Activated T-cell treated with anti-CD3 and anti-CD28 coated beads for 4 hours (primary cell): ENCODE measurements at regions not wholly inside any gene's neighbourhood (a gene's known extent, or its start where the extent isn't known, plus 50 kb on each side); places are given as distances from the start of the nearest gene placed in this dataset.

Experiments
- DNase-seq: peaks from one replicate; pipeline ENCODE4 v3.0.0-alpha.2; 2020

DNA sequence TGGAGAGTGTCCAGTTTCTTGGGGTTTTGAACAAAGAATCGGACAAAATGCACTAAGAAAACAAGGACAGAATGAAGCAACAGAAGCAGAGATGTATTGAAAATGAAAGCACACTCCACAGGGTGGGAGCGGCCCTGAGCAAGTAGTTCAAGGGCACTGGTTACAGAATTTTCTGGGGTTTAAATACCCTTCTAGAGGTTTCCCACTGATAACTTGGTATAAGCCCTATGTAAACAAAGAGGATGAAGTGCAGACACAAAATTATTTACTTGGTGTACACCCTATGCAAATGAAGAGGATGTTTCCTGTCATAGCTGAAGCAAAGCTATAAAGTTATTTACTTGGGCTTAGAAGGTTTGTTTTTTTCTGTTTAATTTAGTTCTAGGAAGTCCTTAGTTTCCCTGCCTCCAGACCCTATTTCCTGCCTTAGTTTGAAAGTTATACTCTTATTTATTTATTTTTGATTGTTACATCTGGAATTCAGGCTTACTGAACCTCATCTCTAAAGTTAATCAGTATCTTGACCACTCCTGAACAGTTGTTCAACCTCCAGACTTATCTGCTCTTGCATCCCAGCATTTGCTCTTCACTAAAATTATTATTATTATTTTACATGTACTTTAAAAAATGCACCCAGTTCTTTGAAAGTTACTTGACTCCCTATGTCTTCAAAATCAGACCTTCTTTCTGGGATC, 193.5 kb downstream of the SPP2 start:
- DNase-seq: no peak

DNA sequence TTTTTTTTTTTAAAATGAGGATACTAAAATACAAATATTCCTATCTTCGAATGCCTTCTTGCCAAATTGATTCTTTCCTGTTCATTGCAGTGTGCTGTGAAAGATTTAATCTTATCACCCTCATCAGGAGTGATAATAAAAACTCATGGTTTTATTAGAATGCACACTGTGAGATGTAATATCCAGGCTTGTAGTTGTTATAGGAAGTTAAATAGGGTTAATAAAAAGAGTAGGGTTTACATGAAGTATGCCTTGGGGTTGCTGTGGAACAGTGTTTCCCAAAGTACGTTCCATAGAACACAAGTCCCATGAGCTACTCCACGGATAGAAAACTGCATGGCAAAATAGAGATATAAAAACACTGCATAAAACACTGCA, 191.9 kb downstream of the SPP2 start:
- no peak for DNase-seq

DNA sequence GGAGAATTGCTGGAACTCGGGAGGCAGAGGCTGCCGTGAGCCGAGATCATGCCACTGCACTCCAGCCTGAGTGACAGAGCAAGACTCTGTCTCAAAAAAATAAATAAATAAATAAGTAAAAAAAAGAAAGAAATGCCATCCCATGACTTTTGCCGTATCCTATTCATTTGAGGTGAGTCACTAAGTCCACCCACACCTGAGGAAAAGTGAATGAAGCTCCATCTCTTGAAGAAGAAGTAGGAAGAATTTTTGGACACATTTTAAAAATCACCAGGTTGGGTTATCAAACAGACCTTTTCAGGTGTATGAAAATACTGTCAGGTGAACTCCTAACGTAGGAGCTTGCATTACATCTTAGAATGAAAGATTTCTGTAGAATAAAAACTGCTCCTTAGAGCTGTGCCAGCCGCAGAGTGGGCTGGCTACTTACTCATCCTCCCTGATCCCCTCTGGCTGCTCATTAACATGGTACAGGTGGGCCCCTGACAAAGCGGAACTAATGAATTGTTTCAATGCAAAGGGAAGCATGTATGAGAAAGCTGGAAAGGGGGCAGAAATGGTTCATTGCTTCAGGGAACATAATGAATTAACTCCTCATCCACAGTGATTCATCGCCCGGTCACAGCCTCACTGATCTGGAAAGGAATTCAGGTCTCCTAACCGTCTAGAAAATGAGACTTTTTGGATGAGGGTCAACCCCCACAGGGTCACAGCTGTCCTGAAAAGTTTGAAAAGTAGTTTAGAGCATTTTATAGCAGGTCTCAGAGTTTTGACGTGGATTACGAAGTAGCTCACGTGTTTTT, 191.4 kb downstream of the SPP2 start:
- DNase-seq: no peak

DNA sequence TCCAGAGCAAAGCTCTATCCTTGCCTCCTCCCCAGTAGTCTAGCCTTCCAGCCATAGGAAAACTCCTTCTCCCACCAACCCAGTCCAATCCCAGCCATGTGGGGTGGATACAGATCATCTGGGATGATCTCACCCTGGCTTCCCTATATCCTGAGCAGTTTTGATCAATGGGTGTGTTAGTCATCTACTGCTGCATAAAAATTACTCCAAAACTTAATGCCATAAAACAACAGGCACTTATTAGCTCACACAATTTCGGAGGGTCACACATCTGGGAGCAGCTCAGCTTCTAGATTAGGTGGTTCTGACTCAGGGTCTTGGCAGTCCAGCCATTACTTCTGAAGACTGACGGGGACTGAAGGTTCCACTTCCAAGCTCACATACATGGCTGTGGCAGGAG, 190.4 kb downstream of the SPP2 start:
- DNase-seq: no peak

DNA sequence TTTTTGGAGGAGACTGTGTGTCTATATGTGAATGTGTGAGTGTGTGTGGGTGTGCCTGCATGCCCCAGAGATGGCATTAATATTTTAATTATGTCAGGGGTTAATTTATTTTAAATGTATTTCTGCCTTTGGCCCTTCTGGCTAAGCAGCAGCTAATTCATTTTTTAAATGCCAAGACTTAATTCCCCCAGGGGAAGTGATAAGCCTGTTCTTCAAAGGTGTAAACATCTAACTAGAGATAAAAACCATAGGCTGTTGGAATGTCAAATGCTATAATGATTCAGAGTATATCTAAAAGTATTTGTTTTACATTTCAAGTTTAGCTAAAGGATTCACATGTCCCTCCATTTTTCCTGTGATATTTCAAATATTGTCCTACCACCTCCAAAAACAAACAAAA, 184.7 kb downstream of the SPP2 start:
- DNase-seq: no peak

DNA sequence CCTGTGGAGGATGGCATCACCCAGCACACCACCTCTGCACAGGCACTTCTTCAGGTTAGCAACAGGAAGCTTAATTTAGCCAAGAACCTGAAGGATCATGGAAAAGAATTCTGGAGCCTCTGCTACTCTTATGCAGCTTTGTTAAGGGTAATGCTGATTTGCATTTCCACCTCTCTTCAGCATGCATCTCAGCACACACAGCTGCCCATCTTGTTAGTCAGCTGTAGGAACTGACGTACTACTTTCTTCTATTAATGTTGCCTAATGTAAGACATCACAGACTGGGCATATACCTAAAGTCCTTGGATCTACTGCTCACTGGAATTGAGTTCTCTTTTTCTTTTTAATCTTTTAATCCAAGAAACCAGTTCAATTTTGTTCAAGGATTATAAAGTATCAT, 181.0 kb downstream of the SPP2 start:
- DNase-seq: no peak

DNA sequence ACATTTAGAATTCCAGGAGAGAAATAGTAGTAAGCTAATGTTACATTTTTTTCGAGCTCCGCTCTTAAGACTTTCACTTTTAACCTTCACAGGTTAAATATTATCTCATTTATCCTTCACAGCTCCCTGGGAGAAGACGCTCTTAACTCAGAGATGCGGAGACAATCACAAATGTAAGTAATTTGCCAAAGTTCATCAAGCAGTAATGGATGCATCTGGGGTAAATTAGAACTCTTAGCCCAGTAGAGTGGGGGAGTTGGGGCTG, 168.5 kb downstream of the SPP2 start:
- no peak for DNase-seq

DNA sequence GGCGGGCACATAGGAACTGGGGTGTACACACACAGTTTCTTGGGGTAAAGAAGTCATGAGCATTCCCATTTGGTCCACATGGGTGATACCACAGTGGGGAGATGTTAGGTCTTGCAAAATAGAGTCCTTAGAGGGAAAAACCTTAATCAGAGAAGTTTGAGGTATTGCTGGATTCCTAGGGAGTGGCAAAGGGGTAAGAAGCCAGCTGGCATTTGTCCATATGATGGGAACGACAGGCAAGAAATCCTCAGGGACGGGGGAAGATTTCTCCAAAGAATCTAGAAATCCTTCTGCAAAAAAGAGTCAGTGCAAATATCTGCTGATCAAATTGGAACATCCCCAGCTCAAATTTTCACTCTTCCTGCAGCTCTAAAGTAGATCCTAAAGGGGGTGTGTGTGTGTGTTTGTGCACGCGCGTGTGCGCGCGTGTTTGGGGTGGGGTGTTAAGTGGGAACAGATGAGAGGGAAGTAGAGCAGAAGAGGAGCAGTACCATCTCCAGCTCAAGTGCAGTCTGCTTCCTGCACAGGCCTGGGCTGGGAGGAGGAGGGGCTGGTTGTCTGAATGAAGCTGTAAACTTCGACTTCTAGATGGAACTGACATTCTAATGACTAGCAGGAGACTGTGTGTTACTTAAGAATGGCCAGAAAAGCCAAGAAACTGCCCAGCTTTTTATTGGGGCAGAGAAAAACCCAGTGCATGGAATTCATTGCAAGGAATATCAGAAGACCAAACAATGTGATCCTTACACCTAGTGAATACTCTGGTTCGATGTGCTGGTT, 168.0 kb downstream of the SPP2 start:
- no peak for DNase-seq

DNA sequence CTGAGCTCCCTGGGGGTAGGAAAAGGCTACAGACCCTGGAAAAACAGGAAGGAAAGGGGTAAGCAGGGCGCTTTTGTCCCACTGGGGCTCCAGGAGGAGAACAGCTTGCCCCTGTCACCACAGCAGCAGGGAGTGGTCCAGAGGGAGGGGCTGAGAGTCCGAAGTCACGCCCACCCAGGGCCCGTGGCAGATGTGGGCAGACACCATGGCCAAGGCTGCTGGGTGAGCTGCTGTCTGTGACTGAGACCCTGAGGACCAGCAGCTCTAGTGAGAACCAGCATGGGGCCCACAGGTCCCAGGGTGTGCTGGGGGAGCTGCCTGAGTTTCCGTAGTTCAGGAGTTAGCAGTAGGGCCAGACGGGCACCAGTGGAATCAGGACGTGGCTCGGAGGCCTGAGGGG, 162.0 kb downstream of the SPP2 start:
- DNase-seq: no peak

DNA sequence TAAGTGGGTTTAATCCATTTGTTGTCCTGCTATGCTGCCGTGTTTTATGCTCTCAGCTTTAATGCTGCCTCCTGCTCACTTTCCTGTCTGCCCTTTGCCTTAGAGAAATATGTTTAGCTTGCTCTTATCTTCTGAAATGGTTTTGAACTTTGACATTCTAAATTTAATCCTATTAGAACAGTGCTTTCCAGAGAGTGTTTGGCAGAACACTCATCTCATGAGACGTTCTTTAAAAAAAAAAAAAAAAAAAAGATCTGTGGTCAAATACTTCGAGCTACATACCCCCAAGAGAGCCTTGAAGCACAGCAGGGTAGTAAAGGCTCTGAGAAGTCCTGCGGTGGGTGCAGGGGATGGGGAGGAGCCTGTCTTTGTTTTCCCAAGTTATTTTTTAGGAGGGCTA, 161.3 kb downstream of the SPP2 start:
- no peak for DNase-seq

DNA sequence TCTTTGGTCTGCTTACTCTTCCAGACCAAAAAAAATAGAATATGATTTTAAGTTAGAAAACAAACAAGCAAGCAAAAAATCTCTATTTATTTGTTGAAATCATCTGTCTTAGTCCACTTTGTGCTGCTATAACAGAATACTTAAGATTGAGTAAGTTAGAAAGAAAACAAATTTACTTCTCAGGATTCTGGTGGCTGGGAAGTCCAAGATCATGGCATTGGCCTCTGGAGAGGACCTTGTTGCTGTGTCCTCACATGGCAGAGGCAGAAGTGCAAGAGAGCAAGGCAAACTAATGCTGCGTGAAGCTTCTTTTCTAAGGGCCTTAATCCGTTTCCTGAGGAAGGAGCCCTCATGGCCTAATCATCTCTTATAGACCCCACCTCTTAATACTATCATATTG, 156.2 kb downstream of the SPP2 start:
- no peak for DNase-seq

DNA sequence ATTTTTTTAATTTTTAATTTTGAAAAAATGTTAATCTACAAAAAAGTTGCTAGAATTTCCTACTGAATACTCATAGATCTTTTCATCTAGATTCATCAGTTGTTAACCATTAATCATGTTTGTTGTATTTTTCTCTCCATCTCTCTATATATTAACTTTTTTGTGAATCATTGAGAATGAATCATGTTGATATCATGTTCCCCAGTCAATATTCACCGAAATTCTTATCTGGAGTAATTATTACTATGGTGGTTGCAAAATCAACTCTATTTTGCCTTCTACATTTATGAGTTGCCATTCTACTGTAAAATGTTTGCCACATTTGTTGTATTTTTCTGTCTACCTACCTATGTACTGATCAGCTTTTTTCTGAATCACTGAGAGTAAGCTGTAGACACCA, 154.0 kb downstream of the SPP2 start:
- no peak for DNase-seq

DNA sequence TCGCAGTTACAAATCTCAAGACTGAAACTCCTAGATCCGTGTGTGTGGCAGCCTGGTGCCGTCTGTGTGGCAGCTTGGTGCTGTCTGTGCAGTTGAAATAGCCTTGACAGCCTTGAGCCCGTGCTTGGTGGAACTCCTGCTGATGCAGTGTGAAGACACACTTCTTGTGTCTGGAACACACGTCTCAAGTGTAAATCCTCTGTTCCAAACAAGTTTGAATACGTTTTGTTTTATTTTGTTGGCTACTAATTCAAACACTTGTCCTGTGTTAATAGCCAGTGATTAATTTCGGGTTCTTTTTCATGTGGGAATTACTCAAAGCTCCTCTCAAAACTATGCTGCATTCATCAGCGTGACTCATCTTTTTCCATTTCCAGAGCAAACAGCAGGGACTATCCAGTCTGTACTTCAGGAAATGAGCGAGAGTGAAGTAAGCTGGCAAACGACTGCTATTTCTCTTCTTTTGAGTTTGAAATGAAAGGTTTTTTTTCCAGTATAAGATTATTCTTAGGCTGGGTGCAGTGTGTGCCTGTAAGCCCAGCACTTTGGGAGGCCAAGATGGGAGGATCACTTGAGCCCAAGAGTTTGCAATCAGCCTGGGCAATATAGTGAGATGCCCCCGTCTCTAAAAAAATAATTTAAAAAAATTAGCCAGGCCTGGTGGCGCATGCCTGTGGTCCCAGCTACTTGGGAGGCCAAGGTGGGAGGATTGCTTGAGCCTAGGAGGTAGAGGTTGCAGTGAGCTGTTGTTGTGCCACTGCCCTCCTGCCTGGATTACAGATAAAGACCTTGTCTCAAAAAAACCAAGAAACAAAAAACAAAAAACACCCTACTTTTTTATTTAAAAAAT, 152.9 kb downstream of the SPP2 start:
- DNase-seq: no peak

DNA sequence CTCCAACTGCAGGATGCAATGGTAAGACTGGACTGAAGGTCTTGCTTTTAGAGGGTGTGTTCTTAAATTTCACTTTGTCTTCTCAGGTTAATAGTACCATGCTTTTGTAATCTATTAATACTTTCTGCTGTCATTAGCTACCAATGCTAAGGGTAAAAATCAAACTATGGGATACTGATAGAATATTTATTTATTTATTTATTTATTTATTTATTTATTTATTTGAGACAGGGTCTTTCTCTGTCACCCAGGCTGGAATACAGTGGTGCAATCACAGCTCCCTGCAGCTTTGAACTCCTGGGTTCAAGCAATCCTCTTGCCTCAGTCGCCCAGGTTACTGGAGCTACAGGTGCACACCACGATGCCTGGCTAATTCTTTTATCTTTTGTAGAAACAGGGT, 152.1 kb downstream of the SPP2 start:
- DNase-seq: no peak

DNA sequence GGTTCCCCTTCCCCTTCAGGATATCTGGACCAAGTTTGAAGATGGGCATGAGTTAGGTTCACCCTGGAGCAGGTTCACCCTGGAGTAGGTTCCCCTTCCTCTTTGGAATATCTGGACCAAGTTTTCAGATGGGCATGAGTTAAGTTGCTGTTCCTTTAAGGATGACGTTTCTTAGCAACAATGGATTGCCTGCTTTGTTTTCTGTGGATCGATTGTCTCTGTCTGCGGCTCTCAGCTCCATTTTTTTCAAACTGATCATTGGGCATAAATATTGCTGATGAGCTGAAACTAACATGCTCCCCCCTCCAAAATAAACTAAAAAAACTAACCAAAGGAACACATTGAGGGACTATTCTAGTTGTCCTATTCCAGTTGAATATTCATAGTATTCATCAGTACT, 149.5 kb downstream of the SPP2 start:
- no peak for DNase-seq

DNA sequence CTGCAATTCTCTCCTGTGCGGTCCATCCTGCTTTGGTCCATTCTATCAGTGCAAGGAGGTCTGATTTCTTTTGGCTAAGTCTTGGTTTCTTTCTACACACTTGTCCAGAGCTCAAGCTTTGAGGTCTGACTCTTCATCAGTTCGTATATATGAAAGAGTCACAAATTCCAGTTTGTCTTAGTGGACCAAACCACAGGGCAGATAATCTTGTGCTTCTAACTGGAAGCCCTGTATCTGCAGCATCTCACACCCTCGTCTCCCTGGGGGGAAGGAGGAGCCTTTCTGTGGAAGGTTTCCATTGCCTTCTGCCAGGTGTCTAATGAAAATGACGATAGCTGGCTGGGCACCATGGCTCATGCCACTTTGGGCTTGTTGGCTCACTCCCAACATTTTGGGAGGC, 148.5 kb downstream of the SPP2 start:
- DNase-seq: no peak

DNA sequence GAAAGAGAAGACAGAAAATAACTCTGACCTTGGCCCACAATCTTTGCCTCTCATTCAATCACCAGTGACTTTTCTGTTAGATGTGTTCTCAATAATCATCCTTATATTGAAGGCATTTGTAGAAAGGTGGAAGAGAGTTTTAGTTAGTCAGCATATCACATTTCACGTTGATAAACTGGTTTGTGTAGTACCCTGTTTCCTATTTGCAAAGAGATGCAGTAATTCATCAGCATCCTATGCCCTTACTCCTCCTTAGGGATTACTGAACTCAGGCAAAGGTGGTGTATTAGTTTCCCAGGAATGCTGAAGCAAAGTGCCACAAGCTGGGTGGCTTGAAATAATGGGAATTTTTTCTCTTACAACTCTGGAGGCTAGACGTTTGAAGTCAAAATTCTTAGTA, 145.0 kb downstream of the SPP2 start:
- DNase-seq: no peak

DNA sequence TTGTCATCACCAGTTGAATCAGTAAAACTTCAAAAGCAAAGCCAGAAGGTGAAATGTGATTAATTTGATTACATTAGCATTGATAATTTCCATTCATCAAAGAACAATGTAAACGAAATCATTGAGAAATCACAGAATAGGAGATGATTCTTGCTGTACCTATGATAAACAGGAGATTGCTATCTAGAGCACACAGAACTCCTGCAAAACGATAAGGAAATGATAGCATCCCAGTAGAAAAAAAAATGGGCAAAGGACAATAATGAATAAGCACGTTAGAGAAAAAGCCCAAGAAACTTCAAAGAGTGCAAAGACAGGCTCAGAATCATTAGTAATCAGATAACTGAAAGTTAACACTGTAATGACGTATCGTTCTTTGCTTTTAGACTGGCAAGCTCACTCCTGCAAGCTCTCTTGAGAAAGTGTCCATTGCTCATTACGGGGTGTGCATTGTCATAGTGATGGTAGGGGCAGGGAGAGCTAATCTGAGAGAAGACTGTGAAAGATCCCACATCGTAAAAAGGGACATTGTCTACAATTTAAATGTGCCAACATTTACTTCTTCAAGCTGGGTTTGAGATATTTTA, 143.6 kb downstream of the SPP2 start:
- DNase-seq: no peak

DNA sequence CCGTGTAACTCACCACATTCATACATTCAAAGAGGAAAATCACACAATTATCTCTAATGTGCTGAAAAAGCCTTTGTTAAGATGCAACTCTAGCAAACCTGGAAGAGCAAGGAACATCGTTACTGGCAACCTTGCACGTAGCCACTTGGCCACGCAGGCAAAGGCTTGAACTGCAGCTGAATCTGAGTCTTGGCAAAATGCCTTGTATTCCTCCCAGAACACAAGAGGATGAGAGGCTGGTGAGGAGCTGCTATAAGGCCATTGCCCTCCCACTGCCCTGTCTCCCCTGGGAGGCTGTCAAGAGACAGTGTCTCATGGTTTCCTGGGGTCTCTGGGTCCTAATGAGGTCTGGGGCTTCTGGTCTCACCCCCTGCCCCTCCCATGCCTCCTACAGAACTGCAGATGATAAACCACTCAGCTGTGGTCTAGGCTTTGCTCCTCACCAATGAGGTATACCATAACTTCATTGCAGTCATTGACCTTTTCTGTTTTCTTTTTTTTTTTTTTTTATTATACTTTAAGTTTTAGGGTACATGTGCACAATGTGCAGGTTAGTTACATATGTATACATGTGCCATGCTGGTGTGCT, 141.4 kb downstream of the SPP2 start:
- DNase-seq: no peak

DNA sequence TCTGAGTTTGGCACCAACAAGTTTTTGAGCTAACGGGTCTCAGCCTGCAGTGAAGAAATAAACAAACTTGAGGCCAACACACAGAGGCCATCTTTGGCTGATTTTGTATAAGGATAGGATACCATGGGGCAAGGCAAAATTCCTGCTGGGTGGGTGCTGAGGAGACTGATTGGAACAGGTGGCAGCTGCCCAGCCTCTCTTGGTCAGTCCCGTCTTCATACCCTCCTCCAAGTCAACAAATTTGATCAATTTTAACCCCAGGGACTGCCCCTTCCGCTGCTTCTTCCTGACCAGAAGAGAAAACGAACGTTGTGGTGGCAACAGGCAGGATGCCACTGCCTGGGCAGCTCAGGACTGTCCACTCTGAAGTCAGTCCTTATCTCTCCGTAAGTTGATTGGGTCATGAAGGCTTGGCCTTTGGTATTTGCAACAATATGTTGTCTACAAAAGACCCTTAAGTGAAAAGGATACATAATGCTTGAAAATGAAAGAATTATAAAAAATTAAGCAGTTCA, 139.3 kb downstream of the SPP2 start:
- no peak for DNase-seq

DNA sequence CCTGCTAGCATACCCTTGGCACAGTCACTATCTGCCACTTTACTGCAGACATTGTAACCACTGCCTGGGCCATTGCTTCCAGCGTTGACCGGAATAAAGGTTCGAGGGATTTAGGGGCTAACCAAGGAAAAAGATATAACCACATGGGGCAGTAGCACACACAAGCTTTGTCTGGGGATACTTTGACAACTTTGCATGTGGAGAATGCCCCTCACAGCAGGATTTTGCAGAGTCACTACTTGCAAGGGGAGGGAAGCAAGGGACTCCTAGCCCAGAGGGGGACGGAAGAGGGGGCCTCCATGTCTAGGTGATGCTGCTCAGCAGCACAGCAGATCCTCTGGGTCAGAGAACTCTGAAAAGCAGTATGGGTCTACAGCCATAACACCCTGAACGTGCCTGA, 138.7 kb downstream of the SPP2 start:
- DNase-seq: no peak

DNA sequence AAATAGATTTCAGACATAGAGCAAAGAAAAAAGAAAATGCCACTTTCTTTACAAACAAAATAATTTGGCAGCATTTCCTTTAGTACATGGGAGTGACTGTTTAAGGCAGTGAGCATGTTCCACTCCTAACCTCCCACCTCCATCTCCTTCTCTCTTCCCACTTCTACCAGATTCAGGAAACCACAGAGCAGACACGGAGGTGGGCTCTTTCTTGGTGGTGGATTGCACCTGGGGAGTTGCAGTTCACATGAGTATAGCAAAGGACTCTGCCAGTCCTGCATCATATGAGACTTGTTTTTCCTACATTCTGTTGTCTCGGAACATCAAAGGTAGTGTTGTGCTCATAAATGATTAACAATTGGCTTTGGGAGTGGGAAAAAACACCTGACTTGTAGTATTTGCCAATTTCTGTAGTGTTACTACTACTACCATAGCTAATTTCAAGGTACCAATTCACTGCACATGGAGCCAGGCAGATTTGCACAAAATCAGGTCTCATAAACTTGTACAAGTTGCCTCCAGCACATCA, 137.2 kb downstream of the SPP2 start:
- no peak for DNase-seq
